Trophoblast cell (in vitro differentiated cells and primary cell): ENCODE measurements at regions not wholly inside any gene's neighbourhood (a gene's known extent, or its start where the extent isn't known, plus 50 kb on each side); places are given as distances from the start of the nearest gene placed in this dataset.
"Not testable (repeated sequence)": the region's sequence is repeated elsewhere in the genome, so short reads cannot be mapped to it uniquely, and the experiment has no call there.

ENCODE experiments used
- DNase-seq, 2 donors: peaks; one replicate each; pipeline ENCODE4 v3.0.0-alpha.2; 2016
- H2AFZ ChIP-seq: 2 replicates; pipeline ENCODE4 v1.6.1; 2013; ENCODE audit warnings: low read length, moderate library complexity, mild to moderate bottlenecking; ENCODE audit not compliant: insufficient read depth, poor library complexity
- H2AK5ac ChIP-seq: 2 replicates; pipeline ENCODE4 v1.6.1; 2013; ENCODE audit warnings: mild to moderate bottlenecking, low read length
- H2BK120ac ChIP-seq: 2 replicates; pipeline ENCODE4 v1.6.1; 2013; ENCODE audit warnings: low read length, mild to moderate bottlenecking, moderate library complexity; ENCODE audit not compliant: insufficient read depth, poor library complexity
- H2BK12ac ChIP-seq: 2 replicates; pipeline ENCODE4 v1.6.1; 2013; ENCODE audit warnings: mild to moderate bottlenecking, low read length, moderate library complexity
- H2BK5ac ChIP-seq: 2 replicates; pipeline ENCODE4 v1.6.1; 2013; ENCODE audit warnings: low read length, low read depth, moderate library complexity, mild to moderate bottlenecking; ENCODE audit not compliant: poor library complexity
- H3K14ac ChIP-seq: 2 replicates; pipeline ENCODE4 v1.6.1; 2013; ENCODE audit warnings: mild to moderate bottlenecking, low read length
- H3K18ac ChIP-seq: 2 replicates; pipeline ENCODE4 v1.6.1; 2013; ENCODE audit warnings: mild to moderate bottlenecking, low read length
- H3K23ac ChIP-seq: 2 replicates; pipeline ENCODE4 v1.6.1; 2013; ENCODE audit warnings: low read length
- H3K27ac ChIP-seq: 2 replicates; pipeline ENCODE4 v1.5.1; 2013; ENCODE audit warnings: low read depth, mild to moderate bottlenecking, inconsistent platforms, low read length, moderate library complexity
- H3K27me3 ChIP-seq: 2 replicates; pipeline ENCODE4 v1.6.1; 2013; ENCODE audit warnings: inconsistent platforms, mild to moderate bottlenecking, low read length, moderate library complexity; ENCODE audit not compliant: insufficient read depth
- H3K36me3 ChIP-seq, 2 experiments: 1 replicate in 1 of 2; 2 replicates in 1 of 2; pipeline ENCODE4 v1.6.1; 2013; ENCODE audit warnings: low read length in 2 of 2, mild to moderate bottlenecking in 2 of 2, moderate library complexity in 1 of 2; ENCODE audit not compliant: insufficient read depth in 2 of 2, control insufficient read depth in 1 of 2
- H3K4ac ChIP-seq: 2 replicates; pipeline ENCODE4 v1.6.1; 2013; ENCODE audit warnings: low read depth, mild to moderate bottlenecking, low read length, moderate library complexity
- H3K4me1 ChIP-seq, 2 experiments: 1 replicate in 1 of 2; 2 replicates in 1 of 2; pipeline ENCODE4 v1.6.1; 2013; ENCODE audit warnings: low read length in 2 of 2, mild to moderate bottlenecking in 2 of 2, moderate library complexity in 1 of 2; ENCODE audit not compliant: insufficient read depth in 2 of 2, control insufficient read depth in 1 of 2
- H3K4me2 ChIP-seq: 2 replicates; pipeline ENCODE4 v1.6.1; 2013; ENCODE audit warnings: inconsistent platforms, mild to moderate bottlenecking, low read length, moderate library complexity
- H3K4me3 ChIP-seq: 2 replicates; pipeline ENCODE4 v1.5.1; 2013; ENCODE audit warnings: mild to moderate bottlenecking, low read depth, low read length, inconsistent platforms
- H3K79me1 ChIP-seq: one replicate; pipeline ENCODE4 v1.6.1; 2013; ENCODE audit warnings: low read length
- H3K79me2 ChIP-seq: 2 replicates; pipeline ENCODE4 v1.6.1; 2013; ENCODE audit warnings: low read length, mild to moderate bottlenecking; ENCODE audit not compliant: control insufficient read depth, insufficient read depth, poor library complexity
- H3K9ac ChIP-seq: 2 replicates; pipeline ENCODE4 v1.6.1; 2013; ENCODE audit warnings: mild to moderate bottlenecking, low read length
- H3K9me3 ChIP-seq: 2 replicates; pipeline ENCODE4 v1.6.1; 2013; ENCODE audit warnings: low read depth, mild to moderate bottlenecking, control low read depth, inconsistent platforms, low read length; ENCODE audit not compliant: insufficient read depth
- H4K12ac ChIP-seq: 2 replicates; pipeline ENCODE4 v1.6.1; 2013; ENCODE audit warnings: low read depth, mild to moderate bottlenecking, low read length, moderate library complexity
- H4K8ac ChIP-seq: 2 replicates; pipeline ENCODE4 v1.6.1; 2013; ENCODE audit warnings: low read depth, mild to moderate bottlenecking, low read length, moderate library complexity
- H4K91ac ChIP-seq: one replicate; pipeline ENCODE4 v1.6.1; 2013; ENCODE audit warnings: low read depth, mild to moderate bottlenecking, low read length, moderate library complexity
- WGBS: extraction: QIAGEN DNeasy Blood & Tissue Kit; methylation state at CpG from one replicate; pipeline ENCODE4 v1.1.7; 2013; ENCODE audit warnings: missing lambda C conversion rate; ENCODE audit not compliant: insufficient read length, insufficient coverage; ENCODE audit errors: extremely low coverage; 5-methylcytosine and 5-hydroxymethylcytosine counted together

DNA sequence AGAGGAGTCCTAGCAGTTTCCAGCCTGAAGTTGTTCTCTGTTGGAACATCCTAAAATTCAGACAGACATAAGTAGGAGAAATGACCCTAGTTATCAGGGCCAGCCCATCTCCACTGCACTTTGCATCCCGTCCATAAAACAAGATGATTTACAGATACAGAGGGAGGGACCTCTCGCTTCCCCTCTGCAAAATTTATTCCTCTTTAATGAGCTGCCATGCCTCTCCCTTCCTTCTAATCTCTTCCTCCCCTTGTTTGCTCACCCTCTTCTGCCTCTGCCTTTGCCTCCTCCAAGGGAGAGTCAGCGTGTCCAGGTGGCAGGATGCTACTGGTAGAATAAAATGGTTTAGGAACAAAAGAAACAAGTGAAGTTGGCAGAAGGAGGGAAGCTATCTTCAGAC, 351.3 kb downstream of the SOX9 start:
- Histone ChIP-seq H3K9me3 (no peaks in the 10 kb centered on the region), H3K27ac (no peak overlapping the region), H3K4me2 (no peak overlapping the region), H3K4ac (no peak overlapping the region), H3K79me2 (no peaks in the 10 kb centered on the region), H3K4me1 (peaks cover 14 to 21% of the 10 kb centered on the region in 2 experiments), H2BK120ac (no peak overlapping the region), H4K8ac (no peak overlapping the region), H3K79me1 (peaks cover 5% of the 10 kb centered on the region), H3K18ac (no peak overlapping the region), H4K91ac (no peak overlapping the region), H3K23ac (no peak overlapping the region), H4K12ac (no peak overlapping the region), H3K4me3 (no peak overlapping the region), H2AK5ac (no peak overlapping the region), H2BK5ac (no peak overlapping the region), H3K14ac (no peak overlapping the region), H2AFZ (no peak overlapping the region), H3K27me3 (no peaks in the 10 kb centered on the region), H3K9ac (no peak overlapping the region), H2BK12ac (no peak overlapping the region), H3K36me3 (no peaks in the 10 kb centered on the region)
- no CpG with 5 or more reads among the region's 3 CpGs for WGBS
- DNase-seq = no peak

DNA sequence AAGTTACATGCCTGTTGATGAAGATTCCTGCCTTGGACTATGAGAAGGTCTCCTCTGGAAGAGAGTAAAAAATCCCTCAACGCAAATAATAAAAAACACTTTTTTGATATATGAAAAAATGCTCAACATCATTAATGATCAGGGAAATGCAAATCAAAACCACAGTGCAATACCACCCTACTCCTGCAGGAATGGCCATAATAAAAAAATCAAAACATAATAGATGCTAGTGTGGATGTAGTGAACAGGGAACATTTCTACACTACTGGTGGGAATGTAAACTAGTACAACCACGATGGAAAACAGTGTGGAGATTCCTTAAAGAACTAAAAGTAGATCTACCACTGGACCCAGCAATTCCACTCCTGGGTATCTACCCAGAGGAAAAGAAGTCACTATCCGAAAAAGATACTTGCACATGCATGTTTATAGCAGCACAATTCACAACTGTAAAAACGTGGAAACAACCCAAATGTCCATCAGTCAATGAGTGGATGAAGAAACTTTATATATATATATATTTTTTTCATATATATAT, 352.1 kb downstream of the SOX9 start:
- WGBS = no CpG with 5 or more reads among the region's 4 CpGs

DNA sequence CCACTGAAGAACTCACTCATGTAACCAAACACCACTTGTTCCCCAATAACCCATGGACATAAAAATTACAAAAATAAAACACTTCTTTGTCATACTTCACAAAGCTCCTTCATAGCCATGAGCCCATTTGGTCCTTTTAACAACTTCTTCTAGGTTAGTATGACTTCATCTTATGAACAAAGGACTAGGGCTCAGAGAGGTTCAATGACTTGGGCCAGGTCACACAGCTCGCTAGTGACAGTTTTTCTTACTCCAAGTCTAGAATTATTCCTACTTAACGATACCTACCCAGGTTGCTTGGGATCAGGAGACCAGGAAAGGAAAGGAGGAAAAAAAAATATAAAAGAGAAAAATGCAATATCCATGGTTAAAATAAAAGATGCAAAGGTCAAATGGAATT, 353.4 kb downstream of the SOX9 start:
- Histone ChIP-seq H2BK5ac (no peak overlapping the region), H3K27ac (no peak overlapping the region), H3K36me3 (no peaks in the 10 kb centered on the region), H3K4ac (no peak overlapping the region), H3K27me3 (no peaks in the 10 kb centered on the region), H3K4me3 (no peak overlapping the region), H4K91ac (no peak overlapping the region), H2BK12ac (no peak overlapping the region), H3K14ac (no peak overlapping the region), H3K23ac (no peak overlapping the region), H2AK5ac (no peak overlapping the region), H2BK120ac (no peak overlapping the region), H3K9ac (no peak overlapping the region), H3K4me2 (no peak overlapping the region), H3K79me2 (no peaks in the 10 kb centered on the region), H3K79me1 (peaks cover 3% of the 10 kb centered on the region), H2AFZ (no peak overlapping the region), H3K9me3 (no peaks in the 10 kb centered on the region), H4K8ac (no peak overlapping the region), H4K12ac (no peak overlapping the region), H3K18ac (no peak overlapping the region), H3K4me1 (peaks cover 10 to 11% of the 10 kb centered on the region in 2 experiments)
- no peak for DNase-seq
- no CpG with 5 or more reads among the region's 2 CpGs for WGBS

More for the DNA sequence above, 352.1 kb downstream of the SOX9 start:
- not testable (repeated sequence) for H3K4ac ChIP-seq, H2BK5ac ChIP-seq, H3K36me3 ChIP-seq, H4K8ac ChIP-seq, H4K91ac ChIP-seq, H4K12ac ChIP-seq, H2AK5ac ChIP-seq, H3K4me2 ChIP-seq, H2AFZ ChIP-seq, H3K4me3 ChIP-seq, H3K18ac ChIP-seq, DNase-seq, H3K14ac ChIP-seq, H3K9ac ChIP-seq, H3K79me1 ChIP-seq, H3K79me2 ChIP-seq, H3K9me3 ChIP-seq, H3K23ac ChIP-seq, H2BK12ac ChIP-seq, H3K27ac ChIP-seq, H3K27me3 ChIP-seq, H2BK120ac ChIP-seq
- peaks cover 12 to 15% of the 10 kb centered on the region in 2 experiments for H3K4me1 ChIP-seq

DNA sequence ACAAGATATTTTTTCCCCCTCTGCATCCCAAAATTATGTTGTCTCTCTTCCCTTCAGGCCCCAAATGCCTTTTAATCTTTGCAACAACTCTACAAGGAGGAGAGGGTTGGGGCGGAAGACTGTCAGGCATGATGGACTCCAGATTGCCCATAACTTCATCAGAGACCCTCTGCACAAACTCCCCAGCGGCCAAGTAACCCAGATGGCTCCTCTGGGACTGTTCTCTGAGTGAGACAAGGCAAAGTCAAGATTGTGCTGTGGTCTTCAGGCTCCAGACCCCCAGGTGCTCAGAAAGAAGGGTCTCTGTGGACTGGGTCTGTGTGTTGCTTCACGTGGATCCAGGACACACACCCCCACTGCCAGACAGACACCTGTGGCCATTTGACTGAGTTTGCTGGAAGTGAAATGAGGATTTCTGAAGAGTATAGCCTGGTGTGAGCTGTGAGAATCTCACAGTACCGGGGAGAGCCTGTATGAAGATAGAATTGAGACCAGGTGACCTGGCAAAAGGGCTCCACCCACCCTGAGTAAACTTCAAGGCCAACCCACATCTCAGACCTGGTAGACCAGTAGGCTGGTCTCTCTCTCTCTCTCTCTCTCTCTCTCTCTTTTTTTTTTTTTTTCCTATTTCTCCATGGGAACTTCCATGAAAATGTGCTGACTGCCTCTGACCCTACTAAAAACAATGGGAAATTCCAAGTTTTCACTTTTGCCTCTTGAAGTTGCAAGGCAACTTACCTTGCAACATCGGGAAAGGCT, 354.1 kb downstream of the SOX9 start:
- Histone ChIP-seq H3K4ac (no peak overlapping the region), H3K27me3 (no peaks in the 10 kb centered on the region), H2BK5ac (no peak overlapping the region), H3K27ac (no peak overlapping the region), H3K4me2 (no peak overlapping the region), H2AFZ (no peak overlapping the region), H3K4me3 (no peak overlapping the region), H3K4me1 (peaks cover 7 to 8% of the 10 kb centered on the region in 2 experiments), H3K36me3 (no peaks in the 10 kb centered on the region), H2AK5ac (no peak overlapping the region), H3K9me3 (no peaks in the 10 kb centered on the region), H4K91ac (no peak overlapping the region), H3K79me2 (no peaks in the 10 kb centered on the region), H4K8ac (no peak overlapping the region), H3K14ac (no peak overlapping the region), H4K12ac (no peak overlapping the region), H3K9ac (no peak overlapping the region), H3K79me1 (peaks cover under 1% of the 10 kb centered on the region), H2BK120ac (no peak overlapping the region), H3K23ac (no peak overlapping the region), H2BK12ac (no peak overlapping the region), H3K18ac (no peak overlapping the region)
- DNase-seq = no peak
- no CpG with 5 or more reads among the region's 5 CpGs for WGBS
